22Rv1 (cell line): ENCODE measurements at regions not wholly inside any gene's neighbourhood (a gene's known extent, or its start where the extent isn't known, plus 50 kb on each side); places are given as distances from the start of the nearest gene placed in this dataset.

ENCODE experiments used
- ZFX ChIP-seq: fragments of 450-650 bp; IDR thresholded peaks from 2 replicates; pipeline ENCODE4 v1.6.1; 2017; ENCODE audit warnings: antibody characterized with exemption, borderline replicate concordance
- TF ChIP-seq, protein P1 (sequence below): fragments of 450-650 bp; IDR thresholded peaks from 2 replicates; pipeline ENCODE4 v1.5.1; 2017; ENCODE audit warnings: mild to moderate bottlenecking

DNA sequence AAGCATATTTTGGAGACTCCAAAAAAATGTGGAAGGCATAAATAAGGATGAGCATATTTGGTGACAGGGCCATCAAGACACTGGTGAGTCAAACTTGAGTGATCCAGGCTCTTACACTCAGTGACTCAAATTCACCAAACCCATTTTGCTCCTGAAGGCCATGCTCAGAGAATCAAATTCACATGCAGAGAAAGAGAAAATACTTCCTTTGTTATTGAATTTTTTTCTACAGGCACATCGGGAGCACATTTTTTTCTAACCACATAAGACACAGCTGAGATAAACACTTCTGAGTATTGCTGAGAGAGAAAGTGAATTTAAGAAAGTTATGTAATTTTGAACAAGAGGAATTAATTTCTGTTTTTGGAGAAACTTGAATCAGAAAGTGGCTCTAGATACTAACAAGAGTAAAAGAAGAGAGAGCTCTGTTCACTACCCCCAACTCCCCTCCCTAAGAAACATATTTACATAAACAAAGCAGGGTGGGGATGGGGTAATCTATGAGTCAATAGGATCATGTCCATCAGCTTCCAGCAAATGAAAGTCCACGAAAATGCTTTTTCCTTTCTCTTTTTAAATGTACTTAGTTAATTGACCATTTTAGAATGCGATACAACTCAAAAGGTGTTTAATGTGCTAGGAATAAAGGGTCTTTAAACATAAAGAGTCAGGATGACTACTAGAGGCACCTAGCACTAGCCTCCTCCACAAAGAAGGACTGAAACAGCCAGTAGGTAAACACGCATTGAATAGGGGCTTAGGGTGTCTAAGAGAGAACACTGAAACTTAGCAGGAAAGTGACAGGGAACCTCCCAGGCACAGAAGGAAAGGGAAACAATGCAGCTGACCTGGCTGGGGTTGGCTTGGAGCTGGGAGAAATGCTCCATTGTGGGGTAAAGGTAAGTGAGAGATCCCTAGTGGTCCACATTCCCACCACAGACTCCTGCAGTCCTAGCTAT lies 152.3 kb downstream of the KCNE4 start:
- TF ChIP-seq, protein P1, sequence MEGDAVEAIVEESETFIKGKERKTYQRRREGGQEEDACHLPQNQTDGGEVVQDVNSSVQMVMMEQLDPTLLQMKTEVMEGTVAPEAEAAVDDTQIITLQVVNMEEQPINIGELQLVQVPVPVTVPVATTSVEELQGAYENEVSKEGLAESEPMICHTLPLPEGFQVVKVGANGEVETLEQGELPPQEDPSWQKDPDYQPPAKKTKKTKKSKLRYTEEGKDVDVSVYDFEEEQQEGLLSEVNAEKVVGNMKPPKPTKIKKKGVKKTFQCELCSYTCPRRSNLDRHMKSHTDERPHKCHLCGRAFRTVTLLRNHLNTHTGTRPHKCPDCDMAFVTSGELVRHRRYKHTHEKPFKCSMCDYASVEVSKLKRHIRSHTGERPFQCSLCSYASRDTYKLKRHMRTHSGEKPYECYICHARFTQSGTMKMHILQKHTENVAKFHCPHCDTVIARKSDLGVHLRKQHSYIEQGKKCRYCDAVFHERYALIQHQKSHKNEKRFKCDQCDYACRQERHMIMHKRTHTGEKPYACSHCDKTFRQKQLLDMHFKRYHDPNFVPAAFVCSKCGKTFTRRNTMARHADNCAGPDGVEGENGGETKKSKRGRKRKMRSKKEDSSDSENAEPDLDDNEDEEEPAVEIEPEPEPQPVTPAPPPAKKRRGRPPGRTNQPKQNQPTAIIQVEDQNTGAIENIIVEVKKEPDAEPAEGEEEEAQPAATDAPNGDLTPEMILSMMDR, result no peak
- no peak for TF ChIP-seq ZFX
